Frontal cortex (tissue), 3 donors: ENCODE measurements at regions not wholly inside any gene's neighbourhood (a gene's known extent, or its start where the extent isn't known, plus 50 kb on each side); places are given as distances from the start of the nearest gene placed in this dataset.

Source experiments
- DNase-seq, 2 donors: peaks; one replicate each; pipeline ENCODE4 v3.0.0; 2012; ENCODE audit warnings: low spot score in 2 of 2
- FAIRE-seq: peaks from 2 replicates; lab custom pipeline; 2012; peaks lifted over from hg19 to GRCh38; lab: Jason Lieb, UNC
- donor health status: control.
- donor health status: control.
- donor health status: control.

GRCh38 chr11:35076201-35077100 lies 62.5 kb upstream of the CD44 start:
- no peak for FAIRE-seq
- no peak for DNase-seq

- DNase-seq (no peak), FAIRE-seq (no peak)
Measured at GRCh38 chr11:35077709-35078469, 61.1 kb upstream of the CD44 start.

GRCh38 chr11:35078470-35078735 lies 60.6 kb upstream of the CD44 start:
- DNase-seq (no peak), FAIRE-seq (no peak)

- DNase-seq (no peak), FAIRE-seq (no peak)
Measured at GRCh38 chr11:35079611-35080010, 59.4 kb upstream of the CD44 start.

GRCh38 chr11:35082321-35083180 lies 56.4 kb upstream of the CD44 start:
- DNase-seq = peak in 1 of 2 donors; percentile 26
- FAIRE-seq = no peak

GRCh38 chr11:35083181-35083430 lies 55.9 kb upstream of the CD44 start:
- DNase-seq (no peak), FAIRE-seq (no peak)

GRCh38 chr11:35083431-35084238 lies 55.3 kb upstream of the CD44 start:
- DNase-seq (peak in 1 of 2 donors; percentile 34), FAIRE-seq (no peak)

GRCh38 chr11:35084817-35085440 lies 54.0 kb upstream of the CD44 start:
- DNase-seq (no peak), FAIRE-seq (no peak)

- FAIRE-seq = no peak
Measured at GRCh38 chr11:35085531-35086165, 53.3 kb upstream of the CD44 start.

GRCh38 chr11:35087648-35088047 lies 51.3 kb upstream of the CD44 start:
- FAIRE-seq (no peak), DNase-seq (no peak)

More at GRCh38 chr11:35085531-35086165, 53.3 kb upstream of the CD44 start:
- no peak for DNase-seq

GRCh38 chr11:35088226-35088625 lies 50.7 kb upstream of the CD44 start:
- DNase-seq (no peak), FAIRE-seq (no peak)

GRCh38 chr11:35088676-35089075 lies 50.3 kb upstream of the CD44 start:
- no peak for FAIRE-seq
- no peak for DNase-seq
